WERI-Rb-1 (cell line): ENCODE measurements at regions not wholly inside any gene's neighbourhood (a gene's known extent, or its start where the extent isn't known, plus 50 kb on each side); places are given as distances from the start of the nearest gene placed in this dataset.

ENCODE experiments used
- DNase-seq: peaks from one replicate; pipeline ENCODE4 v3.0.0-alpha.2; 2020
- H3K27ac ChIP-seq: fragments of 250-450 bp; sonication (Bioruptor Pico); 2 replicates; pipeline ENCODE4 v1.5.1; 2020; ENCODE audit warnings: mild to moderate bottlenecking, moderate library complexity
- H3K27me3 ChIP-seq: fragments of 250-450 bp; sonication (Bioruptor Pico); 2 replicates; pipeline ENCODE4 v1.5.1; 2021; ENCODE audit warnings: mild to moderate bottlenecking, low read depth, moderate library complexity; ENCODE audit not compliant: insufficient read depth, severe bottlenecking
- H3K36me3 ChIP-seq: fragments of 250-450 bp; sonication (Bioruptor Pico); 2 replicates; pipeline ENCODE4 v1.5.1; 2020; ENCODE audit warnings: mild to moderate bottlenecking, moderate library complexity
- H3K4me3 ChIP-seq: 2 replicates; pipeline ENCODE4 v1.5.1; 2011; ENCODE audit warnings: low read depth, mild to moderate bottlenecking, control low read depth, low read length
- H3K9me3 ChIP-seq: fragments of 250-450 bp; sonication (Bioruptor Pico); 2 replicates; pipeline ENCODE4 v1.5.1; 2021; ENCODE audit warnings: mild to moderate bottlenecking, moderate library complexity; ENCODE audit not compliant: severe bottlenecking
- TF ChIP-seq, protein P1 (sequence below): IDR thresholded peaks from 2 replicates; pipeline ENCODE4 v1.5.1; 2011; ENCODE audit warnings: low read depth, mild to moderate bottlenecking, control low read depth, inconsistent platforms, low read length

DNA sequence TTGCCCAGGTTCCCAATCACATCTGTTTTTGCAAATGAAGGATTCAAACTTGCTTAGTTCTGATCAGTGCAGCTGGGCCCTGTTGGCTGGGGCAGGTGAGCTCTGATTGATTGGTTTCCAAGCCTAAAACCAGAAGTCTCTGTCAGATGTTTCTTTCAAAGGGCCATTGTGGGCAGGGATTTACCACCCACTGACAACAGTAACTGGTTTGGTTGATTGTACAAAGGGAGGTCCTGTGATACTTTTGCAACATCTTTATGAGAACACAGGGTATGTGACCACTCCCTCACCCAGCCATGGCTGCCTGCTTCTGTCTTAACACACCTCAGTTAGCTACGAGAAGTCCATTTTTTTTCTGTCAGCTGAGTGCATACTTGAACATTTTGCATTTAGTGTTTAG lies 184.1 kb downstream of the FLRT2 start:
- Histone ChIP-seq H3K36me3 (no peaks in the 10 kb centered on the region), H3K27me3 (no peaks in the 10 kb centered on the region), H3K4me3 (no peak overlapping the region), H3K9me3 (no peaks in the 10 kb centered on the region), H3K27ac (no peak overlapping the region)
- TF ChIP-seq, protein P1, sequence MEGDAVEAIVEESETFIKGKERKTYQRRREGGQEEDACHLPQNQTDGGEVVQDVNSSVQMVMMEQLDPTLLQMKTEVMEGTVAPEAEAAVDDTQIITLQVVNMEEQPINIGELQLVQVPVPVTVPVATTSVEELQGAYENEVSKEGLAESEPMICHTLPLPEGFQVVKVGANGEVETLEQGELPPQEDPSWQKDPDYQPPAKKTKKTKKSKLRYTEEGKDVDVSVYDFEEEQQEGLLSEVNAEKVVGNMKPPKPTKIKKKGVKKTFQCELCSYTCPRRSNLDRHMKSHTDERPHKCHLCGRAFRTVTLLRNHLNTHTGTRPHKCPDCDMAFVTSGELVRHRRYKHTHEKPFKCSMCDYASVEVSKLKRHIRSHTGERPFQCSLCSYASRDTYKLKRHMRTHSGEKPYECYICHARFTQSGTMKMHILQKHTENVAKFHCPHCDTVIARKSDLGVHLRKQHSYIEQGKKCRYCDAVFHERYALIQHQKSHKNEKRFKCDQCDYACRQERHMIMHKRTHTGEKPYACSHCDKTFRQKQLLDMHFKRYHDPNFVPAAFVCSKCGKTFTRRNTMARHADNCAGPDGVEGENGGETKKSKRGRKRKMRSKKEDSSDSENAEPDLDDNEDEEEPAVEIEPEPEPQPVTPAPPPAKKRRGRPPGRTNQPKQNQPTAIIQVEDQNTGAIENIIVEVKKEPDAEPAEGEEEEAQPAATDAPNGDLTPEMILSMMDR: no peak
- no peak for DNase-seq

DNA sequence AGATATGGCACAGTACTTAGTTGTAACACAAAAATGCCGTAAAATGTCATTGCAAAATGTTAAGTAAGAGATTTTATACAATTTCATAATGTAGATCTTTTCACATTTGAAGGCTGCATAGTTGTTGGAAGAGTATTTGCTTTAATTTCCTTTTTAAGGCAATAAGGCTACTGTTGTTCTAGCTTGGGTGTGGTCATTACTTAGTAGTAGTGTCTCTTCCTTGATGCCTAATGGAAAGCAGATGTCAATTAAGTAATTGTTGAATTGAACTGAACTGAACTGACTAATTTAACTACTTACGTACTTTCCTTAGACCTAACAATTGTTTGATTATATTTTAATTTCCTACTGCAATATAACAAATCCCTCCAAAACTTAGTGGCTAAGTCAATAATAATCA lies 181.7 kb downstream of the FLRT2 start:
- TF ChIP-seq, protein P1: no peak
- no peak overlapping the region for H3K4me3 ChIP-seq
- H3K9me3 ChIP-seq: no peaks in the 10 kb centered on the region
- H3K27ac ChIP-seq: no peak overlapping the region
- no peaks in the 10 kb centered on the region for H3K36me3 ChIP-seq
- no peak for DNase-seq
- no peaks in the 10 kb centered on the region for H3K27me3 ChIP-seq
